Keratinocyte (primary cell): ENCODE measurements at regions not wholly inside any gene's neighbourhood (a gene's known extent, or its start where the extent isn't known, plus 50 kb on each side); places are given as distances from the start of the nearest gene placed in this dataset.

Experiments
- DNase-seq: peaks from one replicate; pipeline ENCODE4 v3.0.0-alpha.2; 2011; ENCODE audit warnings: low read depth, missing footprints, low spot score
- FAIRE-seq: peaks from 2 replicates; lab custom pipeline; 2011; peaks lifted over from hg19 to GRCh38; lab: Jason Lieb, UNC
- H2AFZ ChIP-seq: 2 replicates; pipeline ENCODE4 v1.6.0; 2012; ENCODE audit warnings: low read length, control low read depth, inconsistent platforms; ENCODE audit not compliant: control insufficient read depth
- H3K27ac ChIP-seq: 2 replicates; pipeline ENCODE4 v1.5.1; 2011; ENCODE audit warnings: low read length; ENCODE audit not compliant: control insufficient read depth, insufficient read depth
- H3K27me3 ChIP-seq: 3 replicates; pipeline ENCODE4 v1.6.0; 2011; ENCODE audit warnings: low read length; ENCODE audit not compliant: control insufficient read depth, insufficient read depth; ENCODE audit errors: extremely low read depth
- H3K36me3 ChIP-seq, 2 experiments: 2 replicates in 1 of 2; 3 replicates in 1 of 2; pipeline ENCODE4 v1.5.1; 2011; ENCODE audit warnings: low read length in 2 of 2, mild to moderate bottlenecking in 1 of 2; ENCODE audit not compliant: control insufficient read depth in 2 of 2, insufficient read depth in 2 of 2; ENCODE audit errors: extremely low read depth in 1 of 2
- H3K4me1 ChIP-seq: 3 replicates; pipeline ENCODE4 v1.5.1; 2011; ENCODE audit warnings: low read length; ENCODE audit not compliant: control insufficient read depth, insufficient read depth; ENCODE audit errors: extremely low read depth
- H3K4me2 ChIP-seq: 3 replicates; pipeline ENCODE4 v1.6.0; 2011; ENCODE audit warnings: low read depth, low read length; ENCODE audit not compliant: control insufficient read depth, insufficient read depth; ENCODE audit errors: extremely low read depth
- H3K4me3 ChIP-seq, 3 experiments: fragments of 200-600 bp in 1 of 3; sonication (generic) in 1 of 3; 2 replicates in 2 of 3; 3 replicates in 1 of 3; pipeline ENCODE4 v1.5.1; 2011 to 2016; ENCODE audit warnings: low read length in 3 of 3, mild to moderate bottlenecking in 3 of 3, control low read depth in 2 of 3, inconsistent platforms in 1 of 3, low read depth in 1 of 3, mixed read lengths in 1 of 3, mixed run types in 1 of 3, moderate library complexity in 1 of 3; ENCODE audit not compliant: control insufficient read depth in 2 of 3, insufficient read depth in 2 of 3; ENCODE audit errors: extremely low read depth in 1 of 3
- H3K79me2 ChIP-seq: 2 replicates; pipeline ENCODE4 v1.6.0; 2012; ENCODE audit warnings: low read length; ENCODE audit not compliant: control insufficient read depth, insufficient read depth
- H3K9ac ChIP-seq: 3 replicates; pipeline ENCODE4 v1.6.0; 2011; ENCODE audit warnings: low read length; ENCODE audit not compliant: control insufficient read depth, insufficient read depth; ENCODE audit errors: extremely low read depth
- H3K9me1 ChIP-seq: 3 replicates; pipeline ENCODE4 v1.6.0; 2011; ENCODE audit warnings: low read length; ENCODE audit not compliant: control insufficient read depth, insufficient read depth; ENCODE audit errors: extremely low read depth
- H3K9me3 ChIP-seq: 2 replicates; pipeline ENCODE4 v1.5.1; 2012; ENCODE audit warnings: low read depth, low read length; ENCODE audit not compliant: control insufficient read depth
- H4K20me1 ChIP-seq: 3 replicates; pipeline ENCODE4 v1.6.0; 2011; ENCODE audit warnings: low read length; ENCODE audit not compliant: control insufficient read depth, insufficient read depth; ENCODE audit errors: extremely low read depth
- CTCF ChIP-seq, 3 experiments: IDR thresholded peaks in 1 of 3; conservative IDR thresholded peaks in 1 of 3; optimal IDR thresholded peaks in 1 of 3; 2 replicates in 2 of 3; 3 replicates in 1 of 3; pipeline versions ENCODE3 to v1.5.1; 2011; ENCODE audit warnings: low read length in 3 of 3, mild to moderate bottlenecking in 3 of 3, moderate library complexity in 2 of 3, control low read depth in 1 of 3, inconsistent platforms in 1 of 3; ENCODE audit not compliant: insufficient read depth in 2 of 3; ENCODE audit errors: extremely low read depth in 1 of 3
- EZH2 ChIP-seq: IDR thresholded peaks from one replicate; pipeline ENCODE4 v1.6.1; 2012; ENCODE audit warnings: inconsistent platforms, mild to moderate bottlenecking, low read length, moderate library complexity
- dilution Hi-C: fragments of 300-500 bp; cut with MboI; formaldehyde crosslinking; loops from one replicate; pipeline ENCODE4 v1.7.0; 2020; ENCODE audit warnings: low sequenced_read_pairs; ENCODE audit not compliant: extremely low pct_ligation_motif_present

- dilution Hi-C loops: no loop called here
- Histone ChIP-seq H3K4me3 (no peak overlapping the region), H3K36me3 (no peaks in the 10 kb centered on the region), H3K9me1 (no peaks in the 10 kb centered on the region), H3K27me3 (no peaks in the 10 kb centered on the region), H3K9ac (no peak overlapping the region), H3K4me1 (no peaks in the 10 kb centered on the region), H3K79me2 (no peaks in the 10 kb centered on the region), H4K20me1 (no peaks in the 10 kb centered on the region), H2AFZ (no peak overlapping the region), H3K27ac (no peak overlapping the region), H3K9me3 (peaks cover 2% of the 10 kb centered on the region), H3K4me2 (no peak overlapping the region)
- TF ChIP-seq CTCF (optimal IDR thresholded peaks at IDR 0.05 in 1 of 3, IDR thresholded peaks at IDR 0.05 in 1 of 3, conservative IDR thresholded peaks at IDR 0.05 in 1 of 3; ENCODE audit: extremely low read depth in 1 of 3, insufficient read depth in 2 of 3, low read length in 3 of 3) (no peak), EZH2 (no peak)
- no peak for DNase-seq
- FAIRE-seq: no peak
Observed at GRCh38 chr2:228614741-228615140, 433.3 kb upstream of the SPHKAP start.

GRCh38 chr2:228613133-228613850 is 431.8 kb upstream of the SPHKAP start:
- no peaks in the 10 kb centered on the region for H3K9me1 ChIP-seq
- H3K9me3 ChIP-seq: peaks cover 2% of the 10 kb centered on the region
- dilution Hi-C loops: no loop called here
- H2AFZ ChIP-seq: no peak overlapping the region
- no peaks in the 10 kb centered on the region for H3K79me2 ChIP-seq
- H3K4me3 ChIP-seq: no peak overlapping the region
- H3K27ac ChIP-seq: no peak overlapping the region
- no peak for DNase-seq
- no peaks in the 10 kb centered on the region for H3K27me3 ChIP-seq
- no peak for FAIRE-seq
- no peak for TF ChIP-seq EZH2
- no peak for TF ChIP-seq CTCF (optimal IDR thresholded peaks at IDR 0.05 in 1 of 3, IDR thresholded peaks at IDR 0.05 in 1 of 3, conservative IDR thresholded peaks at IDR 0.05 in 1 of 3; ENCODE audit: extremely low read depth in 1 of 3, insufficient read depth in 2 of 3, low read length in 3 of 3)
- H4K20me1 ChIP-seq: no peaks in the 10 kb centered on the region
- H3K36me3 ChIP-seq: no peaks in the 10 kb centered on the region
- no peaks in the 10 kb centered on the region for H3K4me1 ChIP-seq
- H3K9ac ChIP-seq: no peak overlapping the region
- no peak overlapping the region for H3K4me2 ChIP-seq
